ENCODE measurements at regions not wholly inside any gene's neighbourhood (a gene's known extent, or its start where the extent isn't known, plus 50 kb on each side); places are given as distances from the start of the nearest gene placed in this dataset.

DNA sequence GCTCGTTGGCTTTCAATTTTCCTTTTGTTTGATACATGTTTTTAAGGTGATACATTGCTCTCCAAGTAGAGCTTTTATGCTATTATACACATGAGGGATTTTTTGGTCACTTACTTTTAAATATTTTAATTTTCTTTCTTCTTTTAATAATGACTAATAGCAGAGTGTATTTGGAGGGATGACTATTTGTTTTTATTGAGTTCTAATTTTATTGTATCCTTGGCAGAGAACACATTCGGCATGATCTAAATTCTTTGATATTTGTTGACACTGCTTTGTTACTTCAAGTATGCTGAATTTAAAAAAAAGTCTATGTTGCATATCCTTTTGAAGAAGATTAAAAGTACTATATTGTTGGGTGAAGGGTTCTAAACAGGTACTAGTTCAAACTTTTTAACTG lies 149.9 kb upstream of the PDZRN3 start:
- CTCF ChIA-PET: no interaction called here
- no peaks in the 10 kb centered on the region for H3K27me3 ChIP-seq (replicated peaks in 1 of 2; ENCODE audit: control insufficient read depth in 2 of 2, insufficient read depth in 2 of 2, low read length in 1 of 2)
- no peak overlapping the region for H3K27ac ChIP-seq (ENCODE audit: control insufficient read depth, insufficient read depth)
- no peak for DNase-seq (ENCODE audit: low read depth, low spot score)
- no peaks in the 10 kb centered on the region for H4K20me1 ChIP-seq (ENCODE audit: control insufficient read depth, insufficient read depth)
- no peaks in the 10 kb centered on the region for H3K9me3 ChIP-seq (replicated peaks; ENCODE audit: control insufficient read depth, insufficient read depth, low read length)
- WGBS (ENCODE audit: insufficient coverage, insufficient replicate concordance, low lambda C conversion rate, missing lambda C conversion rate): 38% methylated on average over 2 of the region's 2 CpGs
- intact Hi-C loops (cut with micrococcal nuclease; ENCODE audit: unreplicated experiment) (no loop called here), in situ Hi-C loops (cut with MboI) (no loop called here)
- RAD21 ChIA-PET (ENCODE audit: unreplicated experiment): no interaction called here
- no peaks in the 10 kb centered on the region for H3K4me1 ChIP-seq (ENCODE audit: control insufficient read depth, insufficient read depth, low read length)
- SMC1A ChIA-PET (ENCODE audit: uncharacterized antibody, unreplicated experiment): no interaction called here
- FAIRE-seq: no peak
- H3K36me3 ChIP-seq (ENCODE audit: control insufficient read depth in 2 of 2, insufficient read depth in 2 of 2, low read length in 1 of 2): no peaks in the 10 kb centered on the region
- H3K4me2 ChIP-seq (ENCODE audit: control insufficient read depth, insufficient read depth): no peak overlapping the region
- no peaks in the 10 kb centered on the region for H3K79me2 ChIP-seq (ENCODE audit: control insufficient read depth, insufficient read depth, low read length)
- POLR2A ChIA-PET: no interaction called here
- BruUV-seq (replicated peaks): no TSS peak
- no peak overlapping the region for H3K9ac ChIP-seq (ENCODE audit: control insufficient read depth, insufficient read depth, low read length)
- TF ChIP-seq PAX8 (IDR thresholded peaks at IDR 0.05): no peak
- TF ChIP-seq, protein P1, sequence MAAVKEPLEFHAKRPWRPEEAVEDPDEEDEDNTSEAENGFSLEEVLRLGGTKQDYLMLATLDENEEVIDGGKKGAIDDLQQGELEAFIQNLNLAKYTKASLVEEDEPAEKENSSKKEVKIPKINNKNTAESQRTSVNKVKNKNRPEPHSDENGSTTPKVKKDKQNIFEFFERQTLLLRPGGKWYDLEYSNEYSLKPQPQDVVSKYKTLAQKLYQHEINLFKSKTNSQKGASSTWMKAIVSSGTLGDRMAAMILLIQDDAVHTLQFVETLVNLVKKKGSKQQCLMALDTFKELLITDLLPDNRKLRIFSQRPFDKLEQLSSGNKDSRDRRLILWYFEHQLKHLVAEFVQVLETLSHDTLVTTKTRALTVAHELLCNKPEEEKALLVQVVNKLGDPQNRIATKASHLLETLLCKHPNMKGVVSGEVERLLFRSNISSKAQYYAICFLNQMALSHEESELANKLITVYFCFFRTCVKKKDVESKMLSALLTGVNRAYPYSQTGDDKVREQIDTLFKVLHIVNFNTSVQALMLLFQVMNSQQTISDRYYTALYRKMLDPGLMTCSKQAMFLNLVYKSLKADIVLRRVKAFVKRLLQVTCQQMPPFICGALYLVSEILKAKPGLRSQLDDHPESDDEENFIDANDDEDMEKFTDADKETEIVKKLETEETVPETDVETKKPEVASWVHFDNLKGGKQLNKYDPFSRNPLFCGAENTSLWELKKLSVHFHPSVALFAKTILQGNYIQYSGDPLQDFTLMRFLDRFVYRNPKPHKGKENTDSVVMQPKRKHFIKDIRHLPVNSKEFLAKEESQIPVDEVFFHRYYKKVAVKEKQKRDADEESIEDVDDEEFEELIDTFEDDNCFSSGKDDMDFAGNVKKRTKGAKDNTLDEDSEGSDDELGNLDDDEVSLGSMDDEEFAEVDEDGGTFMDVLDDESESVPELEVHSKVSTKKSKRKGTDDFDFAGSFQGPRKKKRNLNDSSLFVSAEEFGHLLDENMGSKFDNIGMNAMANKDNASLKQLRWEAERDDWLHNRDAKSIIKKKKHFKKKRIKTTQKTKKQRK (IDR thresholded peaks at IDR 0.05; ENCODE audit: low read depth, low read length): no peak
- no peak for TF ChIP-seq FOS (IDR thresholded peaks at IDR 0.05; ENCODE audit: borderline replicate concordance, extremely low read depth, insufficient read length)
- TF ChIP-seq RAD51 (IDR thresholded peaks at IDR 0.05): no peak
- TF ChIP-seq IRF5 (IDR thresholded peaks at IDR 0.05; ENCODE audit: borderline replicate concordance): no peak
- no peak for TF ChIP-seq ZBED1 (IDR thresholded peaks at IDR 0.05; ENCODE audit: borderline replicate concordance)
- TF ChIP-seq MXI1 (IDR thresholded peaks at IDR 0.05; ENCODE audit: low read depth, low read length): no peak
- TF ChIP-seq RELA (IDR thresholded peaks at IDR 0.05; ENCODE audit: borderline replicate concordance, partially characterized antibody): no peak
- no peak overlapping the region for H2AFZ ChIP-seq (ENCODE audit: control insufficient read depth, low read depth, low read length)
- ATAC-seq: no peak
- H3K4me3 ChIP-seq: no peak overlapping the region

All from GM12878 (cell line).